OCI-LY1 (cell line): ENCODE measurements at regions not wholly inside any gene's neighbourhood (a gene's known extent, or its start where the extent isn't known, plus 50 kb on each side); places are given as distances from the start of the nearest gene placed in this dataset.

Experiments
- H2AFZ ChIP-seq: fragments of 200-600 bp; sonication (generic), shearing (Covaris generic); 2 replicates; pipeline ENCODE4 v1.6.0; 2014; ENCODE audit warnings: antibody characterized with exemption, mild to moderate bottlenecking, low read length
- H3F3A ChIP-seq: fragments of 200-600 bp; sonication (generic), shearing (Covaris generic); 2 replicates; pipeline ENCODE4 v1.6.0; 2014; ENCODE audit warnings: mild to moderate bottlenecking, antibody characterized with exemption, low read length, moderate library complexity; ENCODE audit not compliant: insufficient read depth
- H3K27ac ChIP-seq: fragments of 200-600 bp; sonication (generic); 2 replicates; pipeline ENCODE4 v1.5.1; 2014; ENCODE audit warnings: low read length, mixed run types, mild to moderate bottlenecking, low read depth; ENCODE audit not compliant: poor library complexity, severe bottlenecking
- H3K27me3 ChIP-seq: fragments of 200-600 bp; sonication (generic); 2 replicates; pipeline ENCODE4 v1.6.0; 2014; ENCODE audit warnings: antibody characterized with exemption, mild to moderate bottlenecking, low read length, moderate library complexity; ENCODE audit not compliant: insufficient read depth
- H3K36me3 ChIP-seq: fragments of 200-600 bp; sonication (generic); 2 replicates; pipeline ENCODE4 v1.6.1; 2014; ENCODE audit warnings: mild to moderate bottlenecking, antibody characterized with exemption, low read length, moderate library complexity, mixed read lengths; ENCODE audit not compliant: insufficient read depth
- H3K4me1 ChIP-seq: fragments of 200-600 bp; sonication (generic); 2 replicates; pipeline ENCODE4 v1.5.1; 2014; ENCODE audit warnings: mild to moderate bottlenecking, low read length, moderate library complexity; ENCODE audit not compliant: insufficient read depth, severe bottlenecking
- H3K4me2 ChIP-seq: fragments of 200-600 bp; sonication (generic), shearing (Covaris generic); 2 replicates; pipeline ENCODE4 v1.6.1; 2014; ENCODE audit warnings: low read length
- H3K4me3 ChIP-seq: fragments of 200-600 bp; sonication (generic); 2 replicates; pipeline ENCODE4 v1.5.1; 2014; ENCODE audit warnings: low read length, low read depth, mild to moderate bottlenecking, mixed read lengths; ENCODE audit not compliant: poor library complexity, severe bottlenecking
- H3K79me2 ChIP-seq: fragments of 200-600 bp; shearing (Covaris generic); 2 replicates; pipeline ENCODE4 v1.6.1; 2016; ENCODE audit warnings: mixed run types, low read length, mixed read lengths; ENCODE audit not compliant: insufficient read depth
- H3K9ac ChIP-seq: fragments of 200-600 bp; sonication (generic), shearing (Covaris generic); 2 replicates; pipeline ENCODE4 v1.6.1; 2014; ENCODE audit warnings: mild to moderate bottlenecking, low read length, mixed read lengths
- H3K9me2 ChIP-seq: fragments of 200-600 bp; sonication (generic), shearing (Covaris generic); 2 replicates; pipeline ENCODE4 v1.6.1; 2014; ENCODE audit warnings: low read depth, mild to moderate bottlenecking, low read length, mixed read lengths
- H3K9me3 ChIP-seq: fragments of 200-600 bp; shearing (Covaris generic); 2 replicates; pipeline ENCODE4 v1.6.1; 2014; ENCODE audit warnings: low read length, mixed read lengths
- H4K20me1 ChIP-seq: fragments of 200-600 bp; sonication (generic), shearing (Covaris generic); 2 replicates; pipeline ENCODE4 v1.6.0; 2016; ENCODE audit warnings: mild to moderate bottlenecking, low read length; ENCODE audit not compliant: insufficient read depth
- CTCF ChIP-seq: fragments of 200-600 bp; sonication (generic), shearing (Covaris generic); IDR thresholded peaks from 2 replicates; pipeline ENCODE4 v1.5.1; 2017; ENCODE audit warnings: mild to moderate bottlenecking, antibody characterized with exemption, low read length, moderate library complexity, mixed read lengths
- EZH2 ChIP-seq: fragments of 200-600 bp; sonication (generic), shearing (Covaris generic); IDR thresholded peaks from 2 replicates; pipeline ENCODE4 v1.8.0; 2017; ENCODE audit warnings: borderline replicate concordance, mixed run types, mild to moderate bottlenecking, antibody characterized with exemption, low read length, moderate library complexity, mixed read lengths

DNA sequence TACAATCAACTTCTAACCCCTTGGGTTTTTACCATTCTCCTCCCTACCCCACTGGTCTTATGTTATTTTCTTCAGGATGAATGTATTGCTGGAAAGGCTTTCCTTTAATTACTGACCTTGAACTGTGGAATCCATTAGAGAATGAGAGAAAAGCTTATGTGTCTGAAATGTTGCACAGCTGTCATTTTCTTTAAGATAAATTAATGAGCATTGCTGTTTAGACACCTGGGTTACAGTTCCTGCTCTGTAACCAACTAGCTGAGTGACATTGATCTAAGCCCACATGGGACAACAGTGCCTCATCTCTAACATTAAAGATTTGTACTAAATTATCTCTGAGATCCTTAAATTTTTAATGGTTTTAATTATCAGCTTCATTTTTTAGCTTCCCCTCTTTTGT is 507.0 kb downstream of the TAF11L14 start:
- no peak overlapping the region for H2AFZ ChIP-seq
- no peak overlapping the region for H3K4me2 ChIP-seq
- H3K27ac ChIP-seq = no peak overlapping the region
- no peak overlapping the region for H3K9ac ChIP-seq
- TF ChIP-seq EZH2 (no peak), CTCF (no peak)
- no peaks in the 10 kb centered on the region for H3F3A ChIP-seq
- H3K36me3 ChIP-seq = no peaks in the 10 kb centered on the region
- no peaks in the 10 kb centered on the region for H3K4me1 ChIP-seq
- no peaks in the 10 kb centered on the region for H3K79me2 ChIP-seq
- no peak overlapping the region for H3K4me3 ChIP-seq
- H3K9me2 ChIP-seq = no peaks in the 10 kb centered on the region; the same call in 1 of the 2 replicates
- no peaks in the 10 kb centered on the region for H3K9me3 ChIP-seq
- H3K27me3 ChIP-seq = no peaks in the 10 kb centered on the region
- H4K20me1 ChIP-seq = no peaks in the 10 kb centered on the region

DNA sequence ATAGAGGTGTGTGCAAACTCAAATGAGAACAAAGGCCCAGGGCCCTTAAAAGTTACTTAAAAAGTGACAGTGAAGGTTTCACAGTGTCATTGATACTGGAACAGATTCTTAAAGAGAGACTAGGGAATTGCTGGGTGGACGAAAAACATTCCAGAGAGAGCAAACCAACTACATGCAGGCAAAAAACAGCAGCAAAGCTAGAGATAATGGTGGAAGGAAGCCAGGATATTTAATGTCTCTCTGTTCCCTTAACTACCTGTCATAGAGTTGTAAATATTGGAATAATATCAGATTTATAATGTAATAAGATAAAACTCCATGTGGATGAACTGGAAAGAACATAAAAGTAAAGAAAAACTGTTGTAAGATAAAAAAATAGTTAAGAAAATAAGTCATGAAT is 508.6 kb downstream of the TAF11L14 start:
- no peak overlapping the region for H3K4me2 ChIP-seq

DNA sequence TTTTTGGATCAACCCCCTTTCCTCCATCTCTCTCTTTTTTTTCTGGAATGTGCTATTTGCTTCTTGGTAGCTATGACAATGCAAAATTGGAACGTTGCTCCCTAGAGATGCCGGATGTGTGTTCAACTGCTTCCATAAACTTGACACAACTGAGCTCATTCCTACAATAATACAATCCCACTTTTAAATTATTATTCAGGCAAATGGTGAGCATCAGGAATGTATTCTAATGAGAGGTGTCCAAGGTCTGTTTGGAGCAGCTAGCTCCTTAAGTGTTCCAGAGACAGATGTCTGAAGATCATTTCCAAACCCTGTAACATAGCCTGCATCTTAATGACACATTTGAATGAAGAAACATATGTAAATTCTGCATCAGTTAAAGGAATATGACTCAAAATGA is 518.4 kb downstream of the TAF11L14 start:
- H3K79me2 ChIP-seq = no peaks in the 10 kb centered on the region

More for the DNA sequence above, 508.6 kb downstream of the TAF11L14 start:
- Histone ChIP-seq H4K20me1 (no peaks in the 10 kb centered on the region), H3F3A (no peaks in the 10 kb centered on the region), H3K9ac (no peak overlapping the region), H3K27ac (no peak overlapping the region), H3K27me3 (no peaks in the 10 kb centered on the region), H3K36me3 (no peaks in the 10 kb centered on the region), H3K9me2 (no peaks in the 10 kb centered on the region; the same call in 1 of the 2 replicates), H3K79me2 (no peaks in the 10 kb centered on the region), H2AFZ (no peak overlapping the region), H3K9me3 (no peaks in the 10 kb centered on the region), H3K4me1 (no peaks in the 10 kb centered on the region), H3K4me3 (no peak overlapping the region)
- TF ChIP-seq EZH2 (no peak), CTCF (no peak)

More for the DNA sequence above, 518.4 kb downstream of the TAF11L14 start:
- Histone ChIP-seq H3K9me3 (no peaks in the 10 kb centered on the region), H3K4me3 (no peak overlapping the region), H3K36me3 (no peaks in the 10 kb centered on the region), H3K4me1 (no peaks in the 10 kb centered on the region), H3K27me3 (no peaks in the 10 kb centered on the region), H2AFZ (no peak overlapping the region), H3K4me2 (no peak overlapping the region), H4K20me1 (no peaks in the 10 kb centered on the region), H3K27ac (no peak overlapping the region), H3K9ac (no peak overlapping the region), H3F3A (no peaks in the 10 kb centered on the region), H3K9me2 (no peaks in the 10 kb centered on the region)
- TF ChIP-seq CTCF (no peak), EZH2 (no peak)
